Fibroblast of skin of left biceps (primary cell): ENCODE measurements at regions not wholly inside any gene's neighbourhood (a gene's known extent, or its start where the extent isn't known, plus 50 kb on each side); places are given as distances from the start of the nearest gene placed in this dataset.
A peak's percentile ranks its signal among the peaks of the same experiment; 100 is the strongest.

Experiments used
- DNase-seq, 2 experiments: peaks; one replicate each; pipeline ENCODE4 v3.0.0-alpha.2; 2013; ENCODE audit warnings: low read depth in 2 of 2

DNA sequence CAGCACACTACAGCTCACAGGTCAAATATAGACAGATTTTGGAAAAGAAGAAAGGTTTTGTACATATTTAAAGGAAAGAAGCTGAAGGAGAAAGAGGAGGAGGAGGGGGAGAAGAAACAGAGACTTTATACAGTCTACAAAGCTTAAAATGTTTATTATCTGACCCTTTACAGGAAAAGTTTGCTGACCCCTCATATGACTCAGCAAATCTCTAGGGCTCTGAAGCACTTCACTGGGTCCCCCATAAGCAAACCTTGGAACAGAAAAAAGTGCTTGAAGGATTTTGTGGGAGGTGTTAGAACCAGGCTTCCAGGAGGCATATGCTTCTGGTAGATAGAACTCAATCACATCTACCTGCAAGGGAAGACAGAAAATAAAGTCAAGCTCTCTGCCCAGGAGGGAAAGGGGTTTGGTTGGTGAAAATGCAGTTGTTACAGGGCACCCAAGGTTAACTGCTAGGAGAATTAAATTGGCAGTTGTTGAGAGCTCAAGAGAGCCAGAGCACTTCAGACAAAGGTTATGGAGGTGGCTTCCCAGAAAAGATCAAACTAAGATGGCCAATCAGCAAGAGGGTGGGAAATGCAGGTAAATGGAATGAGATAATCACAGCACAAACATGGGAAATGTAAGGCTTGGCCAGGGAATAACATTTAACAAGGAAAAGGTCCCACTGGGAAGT lies 207.4 kb upstream of the SGK1 start:
- DNase-seq = no peak

DNA sequence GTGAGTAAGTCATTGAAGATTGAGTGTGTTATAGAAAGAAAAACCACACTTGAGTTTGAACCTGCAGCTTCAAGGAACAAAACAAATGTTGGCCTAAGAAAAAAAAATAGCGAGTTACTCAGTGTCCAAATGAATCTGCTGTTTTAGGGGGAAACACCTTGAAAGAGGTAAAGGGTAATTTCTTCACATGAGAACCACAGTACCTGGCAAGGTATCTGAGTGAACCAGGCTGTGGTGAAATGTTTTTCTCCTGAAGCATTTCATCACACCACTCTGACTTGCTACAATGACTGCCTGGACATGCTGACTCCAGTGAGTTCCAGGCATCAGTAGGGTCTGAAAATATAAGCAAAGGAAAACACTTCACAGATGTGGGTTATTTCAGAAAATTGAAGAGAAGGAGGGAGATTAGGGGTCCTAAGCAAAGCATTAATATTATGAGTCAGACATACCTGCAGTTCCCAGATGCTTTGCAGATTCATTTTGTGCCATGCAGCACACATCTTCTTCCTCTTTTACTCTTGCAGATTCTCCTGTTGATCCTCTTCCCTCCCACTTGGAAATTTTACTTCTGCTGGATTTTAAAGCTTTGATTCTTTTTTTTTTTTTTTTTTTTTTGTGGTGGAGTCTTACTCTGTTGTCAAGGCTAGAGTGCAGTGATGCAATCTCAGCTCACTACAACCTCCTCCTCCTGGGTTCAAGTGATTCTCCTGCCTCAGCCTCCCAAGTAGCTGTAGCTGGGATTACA lies 206.2 kb upstream of the SGK1 start:
- DNase-seq = no peak

DNA sequence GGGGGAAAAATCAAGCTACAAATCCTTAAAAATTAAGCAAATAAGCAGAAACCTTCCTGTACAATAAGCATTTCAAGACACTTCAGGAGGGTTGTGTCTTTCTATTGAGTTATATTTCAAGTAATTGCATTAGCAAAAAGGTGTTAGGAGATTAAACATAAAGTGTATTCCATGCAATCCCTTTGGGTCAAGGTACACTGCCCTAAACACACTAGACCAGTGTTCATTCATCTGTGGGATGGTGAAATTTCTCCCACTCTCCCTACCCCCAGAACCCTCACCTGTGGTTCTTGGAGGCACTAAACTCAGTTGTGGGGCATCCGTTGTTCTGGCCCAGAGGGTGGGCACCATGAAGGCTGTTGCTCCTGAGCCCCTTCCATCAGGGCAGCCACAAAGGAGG lies 205.1 kb upstream of the SGK1 start:
- DNase-seq = no peak

DNA sequence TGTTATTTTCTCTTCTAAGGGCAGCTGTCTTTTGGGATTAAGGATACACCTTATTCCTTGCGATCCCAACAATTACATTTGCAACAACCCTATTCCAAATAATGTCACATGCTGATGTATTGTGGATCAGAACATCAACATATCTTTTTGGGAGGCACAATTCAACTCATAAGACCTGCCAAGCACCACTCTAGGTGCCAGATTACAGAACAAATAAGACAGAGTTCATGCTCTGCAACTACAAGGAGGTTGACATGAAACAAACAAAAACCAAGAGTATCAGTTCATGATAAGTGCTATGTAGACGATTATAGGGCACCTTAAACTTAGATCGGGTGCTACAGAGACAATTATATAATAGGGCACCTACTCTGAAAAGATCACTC lies 203.2 kb upstream of the SGK1 start:
- no peak for DNase-seq

DNA sequence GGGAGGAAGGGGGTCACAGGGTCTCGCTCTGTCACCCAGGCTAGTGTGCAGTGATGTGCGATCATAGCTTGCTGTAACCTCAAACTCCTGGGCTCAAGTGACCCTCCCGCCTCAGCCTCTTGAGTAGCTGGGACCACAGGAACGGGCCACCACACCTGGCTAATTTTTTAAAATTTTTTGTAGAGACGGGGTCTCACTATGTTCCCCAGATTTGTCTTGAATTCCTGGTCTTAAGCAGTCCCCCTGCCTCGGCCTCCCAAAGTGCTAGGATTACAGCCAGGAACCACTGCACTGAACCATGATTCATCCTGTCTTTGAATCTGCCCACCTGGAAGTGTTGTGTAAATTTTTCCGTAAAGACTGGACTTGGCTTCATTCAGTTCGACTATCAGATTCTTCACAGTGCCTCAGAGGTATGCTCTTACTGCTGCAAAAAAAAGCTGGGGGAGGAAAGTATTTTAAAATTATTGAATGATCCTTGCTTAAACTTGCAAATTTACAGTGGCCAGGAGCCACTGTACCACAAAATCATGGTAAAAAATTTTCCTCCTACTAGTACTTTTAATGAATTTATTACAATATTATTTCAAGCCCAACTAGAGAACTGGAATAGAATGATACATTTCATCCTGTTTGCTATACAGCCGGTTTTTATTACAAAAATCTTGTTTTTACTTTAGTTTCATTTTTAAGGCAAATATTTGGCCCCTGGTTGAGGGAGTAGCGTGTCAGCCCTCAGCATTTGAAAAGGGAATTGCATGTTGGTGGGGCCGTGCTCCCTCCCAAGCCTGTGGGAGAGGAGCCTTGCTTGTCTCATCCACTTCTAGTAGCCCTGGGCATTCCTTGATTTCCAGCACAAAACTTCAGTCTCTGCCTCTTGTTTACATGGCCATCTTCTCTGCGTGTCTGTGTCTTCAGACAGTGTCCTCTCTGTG lies 202.5 kb upstream of the SGK1 start:
- no peak for DNase-seq

DNA sequence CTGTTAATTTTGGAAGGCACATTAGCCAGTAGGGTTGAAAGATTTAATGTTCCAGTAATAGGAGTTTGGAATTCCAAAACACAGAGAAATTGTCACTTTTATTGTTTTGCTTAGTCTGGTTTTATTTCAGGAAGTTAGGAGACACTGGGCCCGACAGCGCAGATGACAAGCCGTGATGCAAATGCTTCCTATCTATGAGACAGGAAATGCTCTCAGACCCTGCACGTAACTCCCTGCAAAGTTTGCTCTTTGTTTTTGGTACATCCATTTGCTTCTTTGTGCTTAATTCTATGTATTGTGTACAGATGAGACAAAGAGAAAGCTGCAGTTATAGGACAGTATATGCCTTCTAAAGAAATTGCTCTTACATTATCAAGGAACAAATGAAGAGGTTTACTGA lies 201.6 kb upstream of the SGK1 start:
- no peak for DNase-seq

DNA sequence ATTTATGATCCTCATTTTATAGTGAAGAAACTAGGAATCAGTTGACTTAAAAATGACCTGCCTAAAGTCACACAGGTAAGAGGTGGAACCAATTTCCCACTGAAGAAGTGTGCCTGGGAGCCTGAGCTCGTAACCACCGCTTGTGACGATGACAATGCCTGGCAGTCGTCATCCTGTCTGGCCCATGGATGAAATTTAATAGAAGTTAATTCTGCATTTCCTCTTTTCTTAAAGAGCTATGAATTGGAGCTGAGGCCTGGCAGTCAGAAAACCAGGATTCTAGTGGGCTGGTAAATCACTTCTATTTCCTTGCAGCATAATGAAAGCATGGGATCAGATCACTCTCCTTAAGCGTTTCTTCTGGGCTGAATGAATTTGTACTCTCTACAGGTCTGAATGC lies 200.0 kb upstream of the SGK1 start:
- DNase-seq = no peak

DNA sequence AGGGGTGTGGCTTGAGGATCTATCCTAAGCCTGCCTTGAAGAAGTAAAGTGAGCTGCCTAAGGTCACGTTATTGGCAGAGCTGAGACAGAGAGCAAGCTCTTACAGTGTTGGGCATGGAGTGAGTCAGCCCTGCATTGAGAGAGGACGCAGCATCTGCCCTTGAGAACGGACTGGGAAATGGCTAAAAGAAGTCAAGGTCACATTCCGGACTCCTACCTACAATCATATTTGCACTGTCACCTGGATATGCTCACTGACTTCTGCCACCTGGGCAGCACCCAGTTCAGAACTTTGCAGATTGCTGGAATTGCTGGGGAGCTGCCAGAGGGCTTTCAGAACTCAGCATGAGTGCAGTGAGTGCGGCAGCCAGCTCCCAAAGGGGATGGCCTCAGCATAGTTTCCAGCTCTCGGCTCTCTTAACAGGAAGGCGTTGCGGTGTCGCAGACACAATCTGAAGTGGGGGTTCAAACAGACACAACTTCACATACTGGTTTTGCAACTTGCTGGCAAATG lies 199.3 kb upstream of the SGK1 start:
- DNase-seq = peak in 1 of 2 experiments; percentile 48

DNA sequence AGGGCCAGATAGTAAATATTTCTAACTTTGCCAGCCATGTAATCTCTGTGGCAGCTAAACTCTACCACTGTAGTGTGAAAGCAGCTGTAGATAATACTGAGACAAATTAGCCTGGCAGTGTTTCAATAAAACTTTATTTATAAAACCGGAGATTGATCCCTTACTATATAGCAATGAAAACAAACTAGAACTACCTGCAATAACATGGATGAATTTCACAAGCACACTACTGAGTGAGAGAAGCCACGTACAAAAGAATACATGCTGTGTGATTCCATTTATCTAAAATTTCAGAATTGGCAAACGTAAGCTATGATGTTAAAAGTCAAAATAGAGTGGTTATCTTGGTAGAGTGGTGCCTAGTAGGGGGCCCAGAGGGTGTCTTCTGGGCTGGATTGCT lies 198.7 kb upstream of the SGK1 start:
- no peak for DNase-seq

DNA sequence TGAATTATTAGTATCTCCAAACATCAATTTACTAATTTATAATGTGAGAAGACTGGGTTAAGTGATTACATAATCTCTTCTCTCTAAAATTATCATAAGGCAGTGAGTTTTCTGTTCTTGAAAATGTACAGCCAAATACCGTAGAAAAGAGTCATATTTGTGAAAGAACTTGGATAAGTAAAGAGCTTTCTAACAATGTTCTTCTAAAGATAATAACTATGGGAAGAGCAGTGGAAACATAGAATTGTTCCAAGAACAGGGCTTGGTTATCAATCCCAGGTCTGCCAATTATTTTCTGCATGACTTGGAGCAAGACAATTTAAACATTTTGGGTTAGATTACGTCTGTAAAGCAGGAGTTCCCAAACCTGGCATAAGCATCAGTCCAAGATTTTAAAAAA lies 198.1 kb upstream of the SGK1 start:
- DNase-seq = no peak

DNA sequence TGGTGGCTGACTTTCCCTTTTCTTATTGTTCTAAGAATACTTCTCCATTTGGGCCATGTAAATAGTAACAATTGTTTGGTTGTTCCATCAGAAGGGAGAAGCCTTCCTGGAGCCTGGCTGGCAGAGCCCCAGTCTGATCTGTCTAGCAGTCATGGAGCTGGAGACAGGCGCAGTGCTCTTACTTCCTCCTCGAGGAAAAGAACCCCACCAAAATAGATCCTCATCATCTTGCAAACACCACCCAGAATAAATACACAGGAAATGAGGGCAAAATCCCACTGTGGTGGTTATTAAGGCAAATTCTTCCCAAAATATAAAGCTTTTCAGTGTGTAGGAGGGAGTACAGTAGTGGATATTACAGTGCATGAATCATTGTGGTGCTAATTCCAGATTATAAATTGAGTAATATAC lies 195.1 kb upstream of the SGK1 start:
- DNase-seq = no peak

DNA sequence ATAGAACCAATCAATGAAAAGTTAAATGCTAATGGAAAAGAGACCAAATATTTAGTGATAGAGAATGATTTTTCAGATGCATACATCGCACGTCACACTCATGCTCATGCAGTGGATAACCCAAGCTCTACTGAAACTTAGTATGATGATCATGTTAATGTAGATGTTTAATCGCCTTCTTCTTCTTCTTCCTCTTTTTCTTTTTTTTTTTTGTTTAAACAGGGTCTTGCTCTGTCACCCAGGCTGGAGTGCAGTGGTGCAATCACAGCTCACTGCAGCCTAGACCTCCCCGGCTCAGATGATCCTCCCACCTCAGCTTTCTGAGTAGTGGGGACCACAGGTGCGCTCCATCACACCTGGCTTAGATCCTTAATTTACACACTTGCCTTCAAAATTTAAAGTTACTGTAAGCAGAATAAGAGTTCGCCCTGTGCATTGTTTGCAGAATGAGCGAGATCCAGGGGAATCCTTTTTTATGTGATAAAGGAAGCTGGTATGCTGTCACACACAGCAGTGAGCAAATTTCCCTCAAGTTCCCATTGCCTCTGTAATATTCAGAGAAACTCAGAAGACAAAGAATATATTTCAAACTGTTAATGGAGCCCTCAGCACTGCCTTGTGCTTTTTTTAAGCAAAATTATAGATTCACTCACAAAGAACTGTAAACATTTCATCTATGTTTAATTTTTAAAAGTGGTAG lies 194.2 kb upstream of the SGK1 start:
- DNase-seq = no peak

DNA sequence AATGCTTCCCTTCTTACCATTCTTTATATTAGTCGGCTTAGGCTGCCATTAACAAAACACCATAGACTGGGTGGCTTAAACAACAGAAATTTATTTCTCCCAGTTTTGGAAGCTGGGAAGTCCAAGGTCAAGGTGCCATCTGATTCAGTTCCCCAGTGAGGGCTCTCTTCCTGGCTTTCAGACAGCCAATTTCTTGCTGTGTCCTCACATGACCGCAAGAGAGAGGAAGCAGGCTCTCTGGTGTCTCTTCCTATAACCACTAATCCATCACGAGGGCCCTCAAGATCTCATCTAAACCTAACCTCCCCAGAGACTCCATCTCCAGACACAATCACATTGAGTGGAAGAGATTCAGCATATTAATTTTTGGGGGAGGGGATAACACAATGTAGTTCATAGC lies 193.0 kb upstream of the SGK1 start:
- DNase-seq = no peak

DNA sequence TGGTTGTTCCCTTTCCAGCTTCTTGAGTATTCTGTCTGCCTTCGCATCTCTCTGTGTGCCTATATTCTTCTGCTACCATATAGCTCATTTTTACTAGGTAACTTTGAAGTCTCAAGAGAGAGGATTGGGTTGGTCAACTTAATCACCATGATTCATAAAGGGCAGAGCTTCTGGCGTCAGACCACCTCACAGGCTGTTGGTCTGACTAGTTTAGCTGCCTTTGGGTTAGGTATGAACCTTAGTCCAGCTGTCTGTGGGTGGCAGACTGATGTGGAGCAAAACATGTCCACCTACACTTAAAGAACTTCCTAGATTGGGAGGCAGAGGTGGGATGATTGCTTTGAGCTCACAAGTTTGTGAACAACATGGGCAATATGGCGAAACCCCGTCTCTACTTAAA lies 192.2 kb upstream of the SGK1 start:
- no peak for DNase-seq

DNA sequence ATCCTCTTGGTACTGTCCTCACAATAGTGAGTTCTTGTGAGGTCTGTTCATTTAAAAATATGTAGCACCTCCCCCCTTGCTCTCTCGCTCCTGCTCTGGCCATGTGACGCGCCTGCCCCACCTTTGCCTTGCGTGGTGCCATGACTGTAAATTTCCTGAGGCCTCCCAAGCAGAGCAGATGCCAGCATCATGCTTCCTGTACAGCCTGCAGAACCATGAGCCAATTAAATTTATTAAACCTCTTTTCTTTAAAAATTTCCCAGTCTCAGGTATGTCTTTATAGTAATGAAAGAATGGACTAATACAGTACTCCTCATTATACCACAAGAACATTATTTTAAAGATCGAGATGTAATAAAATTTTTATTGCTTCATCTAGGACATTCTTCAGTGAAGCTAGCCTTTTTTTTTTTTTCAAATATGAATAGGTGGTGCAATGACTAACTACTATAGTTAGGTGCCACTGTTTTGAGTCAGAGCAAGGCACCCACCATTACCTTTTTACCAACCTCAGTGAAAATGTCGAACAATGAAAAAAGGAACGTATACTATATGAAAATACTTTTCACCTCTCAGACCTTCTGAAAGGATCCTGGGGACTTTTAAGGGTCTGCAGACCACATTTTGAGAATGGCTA lies 191.1 kb upstream of the SGK1 start:
- no peak for DNase-seq

DNA sequence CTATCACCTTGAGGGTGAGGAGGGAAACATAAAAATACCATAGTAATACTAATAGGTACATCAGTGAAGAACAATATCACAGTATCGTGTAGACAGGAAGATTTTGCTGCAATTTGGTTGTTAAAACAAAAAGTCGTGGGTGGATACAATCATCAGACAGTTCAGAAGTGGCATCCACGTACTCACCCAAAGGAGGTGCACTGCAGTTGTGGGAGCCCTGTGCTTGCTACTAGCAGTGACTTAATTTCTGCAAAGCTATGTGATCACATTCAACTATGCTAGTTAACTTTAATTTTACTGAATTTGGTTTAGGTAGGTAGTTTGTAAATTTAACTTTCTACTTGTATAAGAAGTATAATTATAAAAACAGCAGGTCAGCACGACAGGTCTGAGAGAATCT lies 188.2 kb upstream of the SGK1 start:
- DNase-seq = no peak

DNA sequence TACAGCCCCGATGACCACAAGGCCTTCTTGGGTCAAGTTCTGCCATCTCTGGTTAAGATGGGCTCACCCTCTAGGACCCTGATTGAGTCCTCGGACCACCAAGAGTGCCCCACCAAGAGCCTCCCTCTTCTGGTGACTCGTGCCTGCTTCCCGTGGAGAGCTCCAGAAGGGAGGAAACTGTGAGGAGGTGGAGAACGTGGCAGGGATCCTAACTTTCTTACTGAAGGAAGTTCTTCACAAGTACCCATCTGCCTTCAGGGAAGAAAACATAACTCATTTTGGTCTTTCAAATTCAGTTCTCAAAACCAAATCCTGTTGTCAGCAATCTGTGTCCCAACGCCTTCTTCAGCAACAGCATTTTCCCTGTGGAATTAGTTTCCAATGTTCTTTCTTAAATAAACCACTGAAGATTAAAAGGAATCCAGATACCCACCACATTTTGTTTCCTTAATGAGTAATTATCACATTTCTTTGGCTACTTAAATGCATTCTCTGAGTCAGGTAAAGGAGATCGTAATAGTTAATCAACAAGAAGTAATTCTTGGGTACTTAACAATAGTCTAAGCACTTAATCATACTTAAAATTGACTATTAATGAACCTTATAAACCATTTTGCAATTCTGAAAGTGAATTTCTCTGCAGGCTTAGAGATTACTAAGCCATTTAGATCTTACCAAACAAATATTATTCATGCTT lies 185.8 kb upstream of the SGK1 start:
- no peak for DNase-seq

DNA sequence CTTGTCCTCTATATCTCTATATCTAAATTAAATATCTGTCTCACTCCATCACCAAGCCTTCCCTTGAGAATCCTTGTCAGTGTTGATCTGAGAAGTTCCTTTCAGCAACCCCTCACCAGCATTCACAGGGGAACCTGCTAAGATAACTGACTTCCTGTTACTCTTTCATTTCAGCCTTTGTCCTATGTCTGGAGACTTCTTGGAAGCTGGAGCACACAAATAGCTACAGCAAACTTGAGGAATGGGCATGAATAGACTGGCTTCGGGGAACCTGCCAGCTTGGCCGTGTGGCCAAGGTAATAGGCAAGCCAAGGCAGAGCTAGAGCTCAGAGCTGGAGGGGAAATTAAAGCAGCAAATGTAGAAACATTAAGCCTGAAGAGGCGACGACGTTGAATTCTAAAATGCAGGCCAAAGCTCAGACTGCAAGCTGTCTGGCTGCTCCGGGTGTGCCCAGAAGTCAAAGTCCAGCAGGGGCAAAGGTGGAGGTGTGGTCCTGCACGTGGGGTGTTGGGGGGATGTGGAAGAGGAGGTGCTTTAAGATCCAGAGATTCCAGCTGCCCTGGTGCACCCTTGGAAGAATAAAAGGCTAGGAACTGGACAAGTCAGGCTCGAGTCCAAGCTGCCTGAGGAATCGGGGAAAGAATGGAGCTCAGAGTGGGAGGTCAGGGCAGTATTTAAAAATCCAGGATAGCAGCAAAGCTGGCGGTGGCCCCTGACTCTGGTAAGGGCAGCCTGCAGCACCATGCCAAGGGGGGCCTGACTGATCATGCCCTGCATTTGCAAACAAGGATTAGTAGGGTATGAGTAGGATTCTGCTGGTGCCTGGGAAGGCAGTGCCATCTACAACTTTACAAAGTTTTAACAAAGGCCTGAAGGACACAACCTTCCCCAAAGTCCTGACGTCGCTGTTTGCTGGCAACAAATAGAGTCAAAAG lies 185.0 kb upstream of the SGK1 start:
- DNase-seq = no peak

DNA sequence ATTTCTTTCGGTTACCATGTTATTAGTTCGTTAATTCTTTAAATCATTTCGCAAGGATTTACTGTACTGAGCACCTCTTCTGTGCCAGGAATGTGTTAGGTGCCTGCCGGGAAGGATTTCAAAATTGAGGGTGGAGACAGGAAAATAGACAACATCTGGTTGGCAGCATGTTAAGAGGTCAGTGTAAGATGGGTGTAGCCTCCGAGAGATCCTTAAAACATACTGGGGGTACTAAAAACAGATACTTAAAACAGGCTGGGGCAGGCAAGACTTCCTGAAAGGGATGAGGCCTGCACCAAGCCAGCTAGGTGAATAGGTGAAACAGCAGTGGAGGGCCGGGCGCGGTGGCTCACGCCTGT lies 178.0 kb upstream of the SGK1 start:
- no peak for DNase-seq
